ENCODE measurements at regions not wholly inside any gene's neighbourhood (a gene's known extent, or its start where the extent isn't known, plus 50 kb on each side); places are given as distances from the start of the nearest gene placed in this dataset.
"Not testable (repeated sequence)": the region's sequence is repeated elsewhere in the genome, so short reads cannot be mapped to it uniquely, and the experiment has no call there.

GRCh38 chr6:26754212-26754611 is 94.7 kb upstream of the ZNF322 start:
- Histone ChIP-seq H3K36me3 (no peaks in the 10 kb centered on the region), H3K4me3 (ENCODE audit: low read depth, low read length) (no peak overlapping the region), H3K27me3 (ENCODE audit: insufficient read depth, low read depth, severe bottlenecking) (no peaks in the 10 kb centered on the region), H3K27ac (no peak overlapping the region), H3K9me3 (ENCODE audit: severe bottlenecking) (no peaks in the 10 kb centered on the region)
- no peak for TF ChIP-seq CTCF (IDR thresholded peaks at IDR 0.05; ENCODE audit: low read depth, low read length)
- no peak for DNase-seq

GRCh38 chr6:26754801-26755200 is 95.3 kb upstream of the ZNF322 start:
- DNase-seq; H3K27me3 ChIP-seq (ENCODE audit: insufficient read depth, low read depth, severe bottlenecking); H3K36me3 ChIP-seq; H3K9me3 ChIP-seq (ENCODE audit: severe bottlenecking); H3K4me3 ChIP-seq (ENCODE audit: low read depth, low read length); H3K27ac ChIP-seq: not testable (repeated sequence)

GRCh38 chr6:26756067-26756805 is 96.7 kb upstream of the ZNF322 start:
- not testable (repeated sequence) for H3K27ac ChIP-seq; DNase-seq; H3K9me3 ChIP-seq (ENCODE audit: severe bottlenecking); H3K36me3 ChIP-seq; H3K27me3 ChIP-seq (ENCODE audit: insufficient read depth, low read depth, severe bottlenecking); H3K4me3 ChIP-seq (ENCODE audit: low read depth, low read length)

- not testable (repeated sequence) for H3K9me3 ChIP-seq (ENCODE audit: severe bottlenecking); H3K27ac ChIP-seq; DNase-seq; H3K27me3 ChIP-seq (ENCODE audit: insufficient read depth, low read depth, severe bottlenecking); H3K36me3 ChIP-seq; H3K4me3 ChIP-seq (ENCODE audit: low read depth, low read length)
These were observed 106.8 kb upstream of the ZNF322 start for GRCh38 chr6:26766203-26766902.

- not testable (repeated sequence) for H3K4me3 ChIP-seq (ENCODE audit: low read depth, low read length); H3K27ac ChIP-seq; H3K9me3 ChIP-seq (ENCODE audit: severe bottlenecking); H3K27me3 ChIP-seq (ENCODE audit: insufficient read depth, low read depth, severe bottlenecking); H3K36me3 ChIP-seq; DNase-seq
These were observed 111.6 kb upstream of the ZNF322 start for GRCh38 chr6:26770941-26771666.

- H3K4me3 ChIP-seq (ENCODE audit: low read depth, low read length); H3K27me3 ChIP-seq (ENCODE audit: insufficient read depth, low read depth, severe bottlenecking); H3K36me3 ChIP-seq; H3K27ac ChIP-seq; DNase-seq; H3K9me3 ChIP-seq (ENCODE audit: severe bottlenecking): not testable (repeated sequence)
These were observed 113.9 kb upstream of the ZNF322 start for GRCh38 chr6:26773414-26773813.

- H3K9me3 ChIP-seq (ENCODE audit: severe bottlenecking); H3K4me3 ChIP-seq (ENCODE audit: low read depth, low read length); H3K27me3 ChIP-seq (ENCODE audit: insufficient read depth, low read depth, severe bottlenecking); H3K27ac ChIP-seq; H3K36me3 ChIP-seq; DNase-seq: not testable (repeated sequence)
These were observed 121.0 kb upstream of the ZNF322 start for GRCh38 chr6:26780563-26780962.

GRCh38 chr6:26795474-26796307 is 136.1 kb upstream of the ZNF322 start:
- not testable (repeated sequence) for DNase-seq; H3K36me3 ChIP-seq; H3K9me3 ChIP-seq (ENCODE audit: severe bottlenecking); H3K4me3 ChIP-seq (ENCODE audit: low read depth, low read length); H3K27me3 ChIP-seq (ENCODE audit: insufficient read depth, low read depth, severe bottlenecking); H3K27ac ChIP-seq

- H3K36me3 ChIP-seq; H3K4me3 ChIP-seq (ENCODE audit: low read depth, low read length); H3K27ac ChIP-seq; H3K9me3 ChIP-seq (ENCODE audit: severe bottlenecking); DNase-seq; H3K27me3 ChIP-seq (ENCODE audit: insufficient read depth, low read depth, severe bottlenecking): not testable (repeated sequence)
These were observed 140.5 kb upstream of the ZNF322 start for GRCh38 chr6:26799903-26800633.

- not testable (repeated sequence) for H3K4me3 ChIP-seq (ENCODE audit: low read depth, low read length); H3K36me3 ChIP-seq; DNase-seq; H3K27ac ChIP-seq; H3K9me3 ChIP-seq (ENCODE audit: severe bottlenecking); H3K27me3 ChIP-seq (ENCODE audit: insufficient read depth, low read depth, severe bottlenecking)
These were observed 144.2 kb upstream of the ZNF322 start for GRCh38 chr6:26803762-26804161.

GRCh38 chr6:26811486-26812116 is 152.1 kb upstream of the ZNF322 start:
- not testable (repeated sequence) for H3K27me3 ChIP-seq (ENCODE audit: insufficient read depth, low read depth, severe bottlenecking); H3K36me3 ChIP-seq; H3K27ac ChIP-seq; DNase-seq; H3K9me3 ChIP-seq (ENCODE audit: severe bottlenecking); H3K4me3 ChIP-seq (ENCODE audit: low read depth, low read length)

- not testable (repeated sequence) for H3K4me3 ChIP-seq (ENCODE audit: low read depth, low read length)
These were observed 159.2 kb upstream of the ZNF322 start for GRCh38 chr6:26818640-26819225.

More at GRCh38 chr6:26818640-26819225, 159.2 kb upstream of the ZNF322 start:
- H3K9me3 ChIP-seq (ENCODE audit: severe bottlenecking); H3K36me3 ChIP-seq; DNase-seq; H3K27ac ChIP-seq; H3K27me3 ChIP-seq (ENCODE audit: insufficient read depth, low read depth, severe bottlenecking): not testable (repeated sequence)

Data from WERI-Rb-1 (cell line).